Right lobe of liver (tissue), 4 donors: ENCODE measurements at regions not wholly inside any gene's neighbourhood (a gene's known extent, or its start where the extent isn't known, plus 50 kb on each side); places are given as distances from the start of the nearest gene placed in this dataset.

ENCODE experiments used
- POLR2A ChIP-seq: fragments of 450-650 bp; IDR thresholded peaks from one replicate; pipeline ENCODE4 v1.6.1; 2017; ENCODE audit warnings: antibody characterized with exemption, mild to moderate bottlenecking
- TF ChIP-seq, protein P1 (sequence below), 4 donors: fragments of 200-600 bp in 3 of 4; fragments of 450-650 bp in 1 of 4; IDR thresholded peaks; one replicate each; pipeline versions ENCODE4 v1.5.1 to v1.8.0; 2016 to 2022; ENCODE audit warnings: antibody characterized with exemption in 4 of 4, mild to moderate bottlenecking in 2 of 4
- donor health status: DM: no; HTN: no; CAD: no.
- donor health status: DM: no; HTN: no; CAD: no.
- donor health status: DM: no; HTN: yes; CAD: no.

- TF ChIP-seq, protein P1, sequence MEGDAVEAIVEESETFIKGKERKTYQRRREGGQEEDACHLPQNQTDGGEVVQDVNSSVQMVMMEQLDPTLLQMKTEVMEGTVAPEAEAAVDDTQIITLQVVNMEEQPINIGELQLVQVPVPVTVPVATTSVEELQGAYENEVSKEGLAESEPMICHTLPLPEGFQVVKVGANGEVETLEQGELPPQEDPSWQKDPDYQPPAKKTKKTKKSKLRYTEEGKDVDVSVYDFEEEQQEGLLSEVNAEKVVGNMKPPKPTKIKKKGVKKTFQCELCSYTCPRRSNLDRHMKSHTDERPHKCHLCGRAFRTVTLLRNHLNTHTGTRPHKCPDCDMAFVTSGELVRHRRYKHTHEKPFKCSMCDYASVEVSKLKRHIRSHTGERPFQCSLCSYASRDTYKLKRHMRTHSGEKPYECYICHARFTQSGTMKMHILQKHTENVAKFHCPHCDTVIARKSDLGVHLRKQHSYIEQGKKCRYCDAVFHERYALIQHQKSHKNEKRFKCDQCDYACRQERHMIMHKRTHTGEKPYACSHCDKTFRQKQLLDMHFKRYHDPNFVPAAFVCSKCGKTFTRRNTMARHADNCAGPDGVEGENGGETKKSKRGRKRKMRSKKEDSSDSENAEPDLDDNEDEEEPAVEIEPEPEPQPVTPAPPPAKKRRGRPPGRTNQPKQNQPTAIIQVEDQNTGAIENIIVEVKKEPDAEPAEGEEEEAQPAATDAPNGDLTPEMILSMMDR (IDR thresholded peaks at IDR 0.05), result no peak
- TF ChIP-seq POLR2A, result no peak
Measured at GRCh38 chr19:31066385-31066784, 282.9 kb downstream of the TSHZ3 start.
